ENCODE measurements at regions not wholly inside any gene's neighbourhood (a gene's known extent, or its start where the extent isn't known, plus 50 kb on each side); places are given as distances from the start of the nearest gene placed in this dataset.

- no peak for TF ChIP-seq CTCF (IDR thresholded peaks at IDR 0.05 in 4 of 5, conservative IDR thresholded peaks at IDR 0.05 in 1 of 5)
- no peak for TF ChIP-seq POLR2A (IDR thresholded peaks at IDR 0.05)
Observed at GRCh38 chr5:57785946-57786345, 303.3 kb upstream of the ACTBL2 start.
